Activated CD8-positive, alpha-beta memory T cell treated with anti-CD3 and anti-CD28 coated beads for 36 hours (primary cell): ENCODE measurements at regions not wholly inside any gene's neighbourhood (a gene's known extent, or its start where the extent isn't known, plus 50 kb on each side); places are given as distances from the start of the nearest gene placed in this dataset.
"Not testable (repeated sequence)": the region's sequence is repeated elsewhere in the genome, so short reads cannot be mapped to it uniquely, and the experiment has no call there.

Experiments
- CTCF ChIA-PET: fragments of 350-600 bp; sonication (Branson Sonifier 250); formaldehyde crosslinking; loops from one replicate; lab custom pipeline; 2021; ENCODE audit warnings: antibody characterized with exemption; lab: Charles Lee
- POLR2A ChIA-PET: fragments of 350-600 bp; sonication (Branson Sonifier 250); formaldehyde crosslinking; loops from one replicate; lab custom pipeline; 2021; ENCODE audit warnings: antibody characterized with exemption; lab: Charles Lee

GRCh38 chr2:47629501-47630460, 59.0 kb upstream of the KCNK12 start:
- ChIA-PET POLR2A (no interaction called here), CTCF (no interaction called here)

- CTCF ChIA-PET: no interaction called here
- POLR2A ChIA-PET: no interaction called here
Observed at GRCh38 chr2:47628904-47629303, 58.1 kb upstream of the KCNK12 start.

- ChIA-PET POLR2A (no interaction called here), CTCF (no interaction called here)
Observed at GRCh38 chr2:47626664-47627063, 55.9 kb upstream of the KCNK12 start.

GRCh38 chr2:47623140-47623539, 52.4 kb upstream of the KCNK12 start:
- POLR2A ChIA-PET, CTCF ChIA-PET: not testable (repeated sequence)

GRCh38 chr2:47620770-47621437, 50.1 kb upstream of the KCNK12 start:
- POLR2A ChIA-PET: no interaction called here
- CTCF ChIA-PET: no interaction called here
